ENCODE measurements at regions not wholly inside any gene's neighbourhood (a gene's known extent, or its start where the extent isn't known, plus 50 kb on each side); places are given as distances from the start of the nearest gene placed in this dataset.

DNA sequence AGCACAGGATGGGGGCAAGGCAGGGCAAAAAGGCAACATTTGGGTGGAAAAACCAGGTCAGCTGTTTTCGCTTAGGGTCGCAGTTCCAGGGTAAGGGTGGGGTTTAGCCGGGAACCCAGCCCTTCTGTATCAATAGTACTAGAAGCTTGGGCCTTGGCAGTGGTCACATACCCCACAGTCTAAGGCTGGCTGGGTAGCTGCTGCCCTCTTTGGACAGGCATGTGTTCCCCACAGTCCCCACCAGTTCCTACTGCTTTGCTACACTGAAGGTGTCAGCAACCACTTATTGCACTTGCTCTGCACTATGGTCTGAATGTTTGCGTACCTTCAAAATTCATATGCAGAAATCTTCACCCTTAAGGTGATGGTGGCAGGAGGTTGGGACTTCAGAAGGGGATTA lies 349.8 kb downstream of the LTN1 start:
- Histone ChIP-seq H3K27ac (ENCODE audit: low read depth, low read length) (no peak overlapping the region), H4K20me1 (ENCODE audit: control insufficient read depth, insufficient read depth, low read depth, low read length) (no peaks in the 10 kb centered on the region), H3K79me2 (ENCODE audit: control insufficient read depth, low read length) (no peaks in the 10 kb centered on the region), H3K36me3 (ENCODE audit: control insufficient read depth, low read length) (no peaks in the 10 kb centered on the region), H3K27me3 (ENCODE audit: control insufficient read depth, low read length) (no peaks in the 10 kb centered on the region), H3K4me2 (ENCODE audit: low read length) (no peak overlapping the region), H3K4me3 (ENCODE audit: low read length) (no peak overlapping the region), H3K9me2 (replicated peaks; ENCODE audit: control insufficient read depth, low read length) (no peaks in the 10 kb centered on the region), H3K4me1 (ENCODE audit: control insufficient read depth, low read length) (no peaks in the 10 kb centered on the region), H3K9me3 (ENCODE audit: control insufficient read depth, insufficient read depth, low read length) (no peaks in the 10 kb centered on the region), H3F3A (ENCODE audit: control insufficient read depth, insufficient read depth) (no peaks in the 10 kb centered on the region)
- TF ChIP-seq, protein P1, sequence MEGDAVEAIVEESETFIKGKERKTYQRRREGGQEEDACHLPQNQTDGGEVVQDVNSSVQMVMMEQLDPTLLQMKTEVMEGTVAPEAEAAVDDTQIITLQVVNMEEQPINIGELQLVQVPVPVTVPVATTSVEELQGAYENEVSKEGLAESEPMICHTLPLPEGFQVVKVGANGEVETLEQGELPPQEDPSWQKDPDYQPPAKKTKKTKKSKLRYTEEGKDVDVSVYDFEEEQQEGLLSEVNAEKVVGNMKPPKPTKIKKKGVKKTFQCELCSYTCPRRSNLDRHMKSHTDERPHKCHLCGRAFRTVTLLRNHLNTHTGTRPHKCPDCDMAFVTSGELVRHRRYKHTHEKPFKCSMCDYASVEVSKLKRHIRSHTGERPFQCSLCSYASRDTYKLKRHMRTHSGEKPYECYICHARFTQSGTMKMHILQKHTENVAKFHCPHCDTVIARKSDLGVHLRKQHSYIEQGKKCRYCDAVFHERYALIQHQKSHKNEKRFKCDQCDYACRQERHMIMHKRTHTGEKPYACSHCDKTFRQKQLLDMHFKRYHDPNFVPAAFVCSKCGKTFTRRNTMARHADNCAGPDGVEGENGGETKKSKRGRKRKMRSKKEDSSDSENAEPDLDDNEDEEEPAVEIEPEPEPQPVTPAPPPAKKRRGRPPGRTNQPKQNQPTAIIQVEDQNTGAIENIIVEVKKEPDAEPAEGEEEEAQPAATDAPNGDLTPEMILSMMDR (IDR thresholded peaks at IDR 0.05; ENCODE audit: low read depth, low read length, poor library complexity, severe bottlenecking), result no peak
- no peak for TF ChIP-seq EZH2phosphoT487 (IDR thresholded peaks at IDR 0.05; ENCODE audit: borderline replicate concordance, low read length)

DNA sequence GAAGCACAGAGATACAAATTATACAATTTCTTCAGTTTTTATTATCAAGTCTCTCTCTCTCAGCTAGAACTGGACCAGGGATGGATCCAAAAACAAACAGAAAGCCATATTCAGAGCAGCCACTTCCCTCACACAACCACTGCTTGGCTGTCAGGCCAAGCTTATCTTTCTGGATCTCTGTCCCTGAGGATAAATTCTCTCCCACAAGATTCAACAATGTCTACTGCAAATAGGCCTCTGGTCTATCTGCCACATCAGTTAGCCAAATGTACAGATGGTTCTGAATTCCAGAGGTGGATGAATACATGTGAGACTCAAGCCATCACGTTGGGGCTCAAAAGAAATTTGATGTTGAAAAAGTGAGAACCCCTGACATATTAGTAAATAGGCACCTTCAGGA lies 350.9 kb downstream of the LTN1 start:
- Histone ChIP-seq H4K20me1 (ENCODE audit: control insufficient read depth, insufficient read depth, low read depth, low read length) (no peaks in the 10 kb centered on the region), H3F3A (ENCODE audit: control insufficient read depth, insufficient read depth) (no peaks in the 10 kb centered on the region), H3K4me3 (ENCODE audit: low read length) (no peak overlapping the region), H3K9me2 (replicated peaks; ENCODE audit: control insufficient read depth, low read length) (no peaks in the 10 kb centered on the region), H3K27ac (ENCODE audit: low read depth, low read length) (no peak overlapping the region), H3K9me3 (ENCODE audit: control insufficient read depth, insufficient read depth, low read length) (no peaks in the 10 kb centered on the region), H3K27me3 (ENCODE audit: control insufficient read depth, low read length) (no peaks in the 10 kb centered on the region), H3K79me2 (ENCODE audit: control insufficient read depth, low read length) (no peaks in the 10 kb centered on the region), H3K36me3 (ENCODE audit: control insufficient read depth, low read length) (no peaks in the 10 kb centered on the region), H3K4me2 (ENCODE audit: low read length) (no peak overlapping the region), H3K4me1 (ENCODE audit: control insufficient read depth, low read length) (no peaks in the 10 kb centered on the region)
- TF ChIP-seq, protein P1 (IDR thresholded peaks at IDR 0.05; ENCODE audit: low read depth, low read length, poor library complexity, severe bottlenecking), result no peak
- no peak for TF ChIP-seq EZH2phosphoT487 (IDR thresholded peaks at IDR 0.05; ENCODE audit: borderline replicate concordance, low read length)

DNA sequence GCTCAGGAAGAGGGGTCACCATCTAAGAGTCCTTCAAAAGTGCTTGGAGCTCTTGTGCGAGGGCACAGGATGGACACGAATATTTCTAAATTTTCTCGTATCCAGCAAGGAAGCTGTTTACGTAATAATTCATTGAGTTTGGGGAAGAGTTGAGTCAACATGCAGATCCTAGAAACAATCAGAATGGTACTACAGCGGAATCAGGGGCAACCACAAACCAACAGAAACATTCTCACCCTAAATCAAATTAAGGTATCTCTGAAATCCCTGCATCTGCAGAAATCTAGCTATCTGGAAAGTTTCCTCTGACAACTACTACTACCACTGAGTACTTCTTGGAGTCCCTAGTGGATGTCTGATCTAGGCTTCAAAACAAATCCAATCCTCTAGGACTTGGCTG lies 352.4 kb downstream of the LTN1 start:
- H3K4me1 ChIP-seq (ENCODE audit: control insufficient read depth, low read length), result no peaks in the 10 kb centered on the region
- H3K4me2 ChIP-seq (ENCODE audit: low read length), result no peak overlapping the region
- H3K4me3 ChIP-seq (ENCODE audit: low read length), result no peak overlapping the region
- no peak for TF ChIP-seq EZH2phosphoT487 (IDR thresholded peaks at IDR 0.05; ENCODE audit: borderline replicate concordance, low read length)
- TF ChIP-seq, protein P1 (IDR thresholded peaks at IDR 0.05; ENCODE audit: low read depth, low read length, poor library complexity, severe bottlenecking), result no peak
- H3K9me2 ChIP-seq (replicated peaks; ENCODE audit: control insufficient read depth, low read length), result no peaks in the 10 kb centered on the region
- H4K20me1 ChIP-seq (ENCODE audit: control insufficient read depth, insufficient read depth, low read depth, low read length), result no peaks in the 10 kb centered on the region
- no peak overlapping the region for H3K27ac ChIP-seq (ENCODE audit: low read depth, low read length)
- no peaks in the 10 kb centered on the region for H3K9me3 ChIP-seq (ENCODE audit: control insufficient read depth, insufficient read depth, low read length)
- H3K27me3 ChIP-seq (ENCODE audit: control insufficient read depth, low read length), result no peaks in the 10 kb centered on the region
- H3F3A ChIP-seq (ENCODE audit: control insufficient read depth, insufficient read depth), result no peaks in the 10 kb centered on the region
- no peaks in the 10 kb centered on the region for H3K36me3 ChIP-seq (ENCODE audit: control insufficient read depth, low read length)
- H3K79me2 ChIP-seq (ENCODE audit: control insufficient read depth, low read length), result no peaks in the 10 kb centered on the region

DNA sequence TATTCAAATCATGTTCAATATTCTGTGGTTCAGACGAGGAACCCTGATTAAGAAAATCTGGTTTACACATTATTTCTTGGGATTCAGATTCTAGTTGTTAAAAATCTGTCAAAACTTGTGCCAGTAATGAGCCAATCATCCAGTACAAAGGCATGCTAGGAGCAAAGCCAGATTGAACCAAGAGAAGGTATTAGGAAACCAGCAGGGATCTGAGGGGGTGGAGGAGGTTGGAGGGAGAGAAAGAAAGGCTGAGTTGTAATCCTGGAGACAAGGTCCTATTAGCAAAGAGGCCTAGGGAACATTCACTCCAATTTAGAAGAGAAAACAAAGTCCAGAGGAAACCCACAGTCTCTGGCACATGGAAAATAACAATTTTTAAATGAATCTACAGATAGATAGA lies 352.9 kb downstream of the LTN1 start:
- Histone ChIP-seq H4K20me1 (ENCODE audit: control insufficient read depth, insufficient read depth, low read depth, low read length) (no peaks in the 10 kb centered on the region), H3K4me3 (ENCODE audit: low read length) (no peak overlapping the region), H3F3A (ENCODE audit: control insufficient read depth, insufficient read depth) (no peaks in the 10 kb centered on the region), H3K36me3 (ENCODE audit: control insufficient read depth, low read length) (no peaks in the 10 kb centered on the region), H3K9me2 (replicated peaks; ENCODE audit: control insufficient read depth, low read length) (no peaks in the 10 kb centered on the region), H3K4me2 (ENCODE audit: low read length) (no peak overlapping the region), H3K27me3 (ENCODE audit: control insufficient read depth, low read length) (no peaks in the 10 kb centered on the region), H3K9me3 (ENCODE audit: control insufficient read depth, insufficient read depth, low read length) (no peaks in the 10 kb centered on the region), H3K27ac (ENCODE audit: low read depth, low read length) (no peak overlapping the region), H3K4me1 (ENCODE audit: control insufficient read depth, low read length) (no peaks in the 10 kb centered on the region), H3K79me2 (ENCODE audit: control insufficient read depth, low read length) (no peaks in the 10 kb centered on the region)
- TF ChIP-seq EZH2phosphoT487 (IDR thresholded peaks at IDR 0.05; ENCODE audit: borderline replicate concordance, low read length), result no peak
- TF ChIP-seq, protein P1 (IDR thresholded peaks at IDR 0.05; ENCODE audit: low read depth, low read length, poor library complexity, severe bottlenecking), result no peak
